Activated naive CD8-positive, alpha-beta T cell treated with anti-CD3 and anti-CD28 coated beads, Interleukin-2, amount 10 ng/mL, durations not matched to agents 7 days and 5 days (primary cell): ENCODE measurements at regions not wholly inside any gene's neighbourhood (a gene's known extent, or its start where the extent isn't known, plus 50 kb on each side); places are given as distances from the start of the nearest gene placed in this dataset.

Source experiments
- ATAC-seq: fragments of 150-1000 bp; cut with Tn5 transposase; one replicate; pipeline ENCODE4 v1.10.0; 2021; ENCODE audit warnings: low read depth, moderate library complexity
- POLR2A ChIA-PET: fragments of 350-600 bp; sonication (Branson Sonifier 250); formaldehyde crosslinking; loops from one replicate; lab custom pipeline; 2021; ENCODE audit warnings: antibody characterized with exemption; lab: Charles Lee
- DNase-seq: peaks from one replicate; pipeline ENCODE4 v3.0.0; 2021
- H3K27ac Mint-ChIP-seq: one replicate; pipeline ENCODE4 v1.8.0; 2022; ENCODE audit warnings: mild to moderate bottlenecking, mixed read lengths
- H3K27me3 Mint-ChIP-seq: one replicate; pipeline ENCODE4 v1.8.0; 2022; ENCODE audit warnings: mild to moderate bottlenecking, moderate library complexity, mixed read lengths
- H3K36me3 Mint-ChIP-seq: one replicate; pipeline ENCODE4 v1.8.0; 2021; ENCODE audit warnings: mild to moderate bottlenecking, mixed read lengths
- H3K4me1 Mint-ChIP-seq: one replicate; pipeline ENCODE4 v1.8.0; 2021; ENCODE audit warnings: mixed read lengths
- H3K4me3 Mint-ChIP-seq: one replicate; pipeline ENCODE4 v1.8.0; 2022; ENCODE audit warnings: mild to moderate bottlenecking, moderate library complexity, mixed read lengths
- H3K9me3 Mint-ChIP-seq: one replicate; pipeline ENCODE4 v1.8.0; 2021; ENCODE audit warnings: mixed read lengths

- Mint-ChIP-seq H3K27me3 (peaks cover 22% of the 10 kb centered on the region), H3K4me1 (no peaks in the 10 kb centered on the region), H3K27ac (no peak overlapping the region), H3K4me3 (no peak overlapping the region), H3K36me3 (no peaks in the 10 kb centered on the region), H3K9me3 (no peaks in the 10 kb centered on the region)
- DNase-seq (no peak), ATAC-seq (no peak)
- POLR2A ChIA-PET = no interaction called here
Observed at GRCh38 chr1:117810553-117810952, 118.9 kb downstream of the GDAP2 start.

- Mint-ChIP-seq H3K27ac (no peak overlapping the region), H3K4me1 (no peaks in the 10 kb centered on the region), H3K36me3 (no peaks in the 10 kb centered on the region), H3K4me3 (no peak overlapping the region), H3K9me3 (peaks cover 2% of the 10 kb centered on the region), H3K27me3 (peaks cover 7% of the 10 kb centered on the region)
- ATAC-seq = no peak
- POLR2A ChIA-PET = no interaction called here
- no peak for DNase-seq
Observed at GRCh38 chr1:117812869-117813511, 116.4 kb downstream of the GDAP2 start.
